IMR-90 (cell line): ENCODE measurements at regions not wholly inside any gene's neighbourhood (a gene's known extent, or its start where the extent isn't known, plus 50 kb on each side); places are given as distances from the start of the nearest gene placed in this dataset.

ENCODE experiments used
- ATAC-seq: fragments of 200-7000 bp; cut with Tn5 transposase; 2 replicates; pipeline ENCODE4 v1.9.1; 2020; ENCODE audit warnings: low read depth, mild to moderate bottlenecking, moderate library complexity
- BruUV-seq: library from RNA; stranded (reverse); fragments of 400-500 nt; replicated peaks from 2 replicates; lab custom pipeline; 2021; lab: Mats Ljungman, UMichigan
- CTCF ChIA-PET: fragments of 300-600 bp; formaldehyde crosslinking; extraction: SDS; loops from one replicate; lab custom pipeline; 2021; ENCODE audit warnings: antibody characterized with exemption; lab: Yijun Ruan, JAX
- POLR2A ChIA-PET: fragments of 300-600 bp; sonication (Branson Sonifier 250); formaldehyde crosslinking; loops from one replicate; lab custom pipeline; 2022; ENCODE audit warnings: antibody characterized with exemption; ENCODE audit not compliant: unreplicated experiment; lab: Charles Lee
- DNase-seq: peaks from one replicate; pipeline ENCODE4 v3.0.0; 2013
- H2AFZ ChIP-seq: replicated peaks from 2 replicates; pipeline ENCODE3; 2013; ENCODE audit warnings: low read length, mild to moderate bottlenecking; ENCODE audit not compliant: poor library complexity
- H2AK5ac ChIP-seq: 2 replicates; pipeline ENCODE4 v1.6.1; 2013; ENCODE audit warnings: low read depth, low read length, inconsistent platforms
- H2AK9ac ChIP-seq: replicated peaks from 2 replicates; pipeline ENCODE3; 2013; ENCODE audit warnings: mild to moderate bottlenecking, low read depth, low read length, moderate library complexity; ENCODE audit not compliant: poor library complexity
- H2BK120ac ChIP-seq: 2 replicates; pipeline ENCODE4 v1.6.1; 2013; ENCODE audit warnings: low read depth, low read length, inconsistent platforms
- H2BK15ac ChIP-seq: 3 replicates; pipeline ENCODE4 v1.6.1; 2013; ENCODE audit warnings: low read depth, low read length, inconsistent platforms
- H2BK20ac ChIP-seq: 2 replicates; pipeline ENCODE4 v1.6.1; 2013; ENCODE audit warnings: low read depth, mild to moderate bottlenecking, inconsistent platforms, low read length, moderate library complexity
- H2BK5ac ChIP-seq: 2 replicates; pipeline ENCODE4 v1.6.1; 2013; ENCODE audit warnings: mild to moderate bottlenecking, low read depth, low read length, inconsistent platforms; ENCODE audit not compliant: poor library complexity, severe bottlenecking
- H3K14ac ChIP-seq: replicated peaks from 2 replicates; pipeline ENCODE4 v1.6.1; 2013; ENCODE audit warnings: low read depth, low read length, inconsistent platforms
- H3K18ac ChIP-seq: 2 replicates; pipeline ENCODE4 v1.6.1; 2013; ENCODE audit warnings: low read depth, low read length, control low read depth
- H3K23ac ChIP-seq: 2 replicates; pipeline ENCODE4 v1.6.1; 2013; ENCODE audit warnings: low read depth, low read length, inconsistent platforms
- H3K27ac ChIP-seq: 2 replicates; pipeline ENCODE4 v1.5.1; 2013; ENCODE audit warnings: mild to moderate bottlenecking, control low read depth, low read length; ENCODE audit not compliant: insufficient read depth
- H3K27me3 ChIP-seq: 2 replicates; pipeline ENCODE4 v1.6.1; 2013; ENCODE audit warnings: low read length; ENCODE audit not compliant: control insufficient read depth, insufficient read depth
- H3K36me3 ChIP-seq: 2 replicates; pipeline ENCODE4 v1.6.1; 2013; ENCODE audit warnings: low read length, mixed read lengths; ENCODE audit not compliant: control insufficient read depth, insufficient read depth
- H3K4ac ChIP-seq: 2 replicates; pipeline ENCODE4 v1.6.1; 2013; ENCODE audit warnings: low read depth, low read length, inconsistent platforms
- H3K4me1 ChIP-seq: 2 replicates; pipeline ENCODE4 v1.6.1; 2013; ENCODE audit warnings: low read length, mixed read lengths; ENCODE audit not compliant: control insufficient read depth, insufficient read depth
- H3K4me2 ChIP-seq: 2 replicates; pipeline ENCODE4 v1.6.1; 2013; ENCODE audit warnings: low read depth, mild to moderate bottlenecking, control low read depth, low read length, moderate library complexity
- H3K4me3 ChIP-seq: 2 replicates; pipeline ENCODE4 v1.5.1; 2013; ENCODE audit warnings: low read depth, mild to moderate bottlenecking, control low read depth, low read length, moderate library complexity; ENCODE audit not compliant: insufficient read depth
- H3K56ac ChIP-seq: 2 replicates; pipeline ENCODE4 v1.6.1; 2013; ENCODE audit warnings: low read length, inconsistent platforms; ENCODE audit not compliant: insufficient read depth; ENCODE audit errors: extremely low read depth
- H3K79me1 ChIP-seq, 2 experiments: 2 replicates each; pipeline ENCODE4 v1.6.1; 2013; ENCODE audit warnings: low read length in 2 of 2, inconsistent platforms in 1 of 2, low read depth in 1 of 2
- H3K9ac ChIP-seq: 2 replicates; pipeline ENCODE4 v1.6.1; 2013; ENCODE audit warnings: low read depth, low read length, control low read depth
- H3K9me1 ChIP-seq: 2 replicates; pipeline ENCODE4 v1.6.1; 2013; ENCODE audit warnings: low read length, inconsistent platforms; ENCODE audit not compliant: insufficient read depth
- H3K9me3 ChIP-seq: 2 replicates; pipeline ENCODE4 v1.6.1; 2013; ENCODE audit warnings: low read length; ENCODE audit not compliant: control insufficient read depth, insufficient read depth
- H4K20me1 ChIP-seq: 2 replicates; pipeline ENCODE4 v1.6.1; 2013; ENCODE audit warnings: low read length, inconsistent platforms; ENCODE audit not compliant: insufficient read depth
- H4K5ac ChIP-seq: 2 replicates; pipeline ENCODE4 v1.6.1; 2013; ENCODE audit warnings: mild to moderate bottlenecking, low read depth, low read length, control low read depth
- H4K8ac ChIP-seq, 2 experiments: 2 replicates each; pipeline ENCODE4 v1.6.1; 2013; ENCODE audit warnings: low read depth in 2 of 2, low read length in 2 of 2, control low read depth in 1 of 2, inconsistent platforms in 1 of 2
- H4K91ac ChIP-seq: 2 replicates; pipeline ENCODE4 v1.6.1; 2013; ENCODE audit warnings: low read depth, low read length, inconsistent platforms; ENCODE audit not compliant: insufficient read depth
- BHLHE40 ChIP-seq: fragments of 150-350 bp; IDR thresholded peaks from 2 replicates; pipeline ENCODE4 v1.6.1; 2016; ENCODE audit warnings: mild to moderate bottlenecking, low read depth, low read length
- CEBPB ChIP-seq: IDR thresholded peaks from 2 replicates; pipeline ENCODE4 v1.6.1; 2012; ENCODE audit warnings: low read depth, low read length, improper control_type of control experiment
- CHD1 ChIP-seq: IDR thresholded peaks from 2 replicates; pipeline ENCODE4 v1.6.1; 2012; ENCODE audit warnings: low read depth, low read length, improper control_type of control experiment
- FOS ChIP-seq: fragments of 150-350 bp; IDR thresholded peaks from 2 replicates; pipeline ENCODE4 v1.6.1; 2016; ENCODE audit warnings: low read depth, low read length
- MAFK ChIP-seq: IDR thresholded peaks from 2 replicates; pipeline ENCODE4 v1.6.1; 2012; ENCODE audit warnings: low read depth, low read length, improper control_type of control experiment
- MAZ ChIP-seq: IDR thresholded peaks from 2 replicates; pipeline ENCODE4 v1.6.1; 2012; ENCODE audit warnings: low read depth, mild to moderate bottlenecking, low read length, improper control_type of control experiment, moderate library complexity, borderline replicate concordance
- MXI1 ChIP-seq: IDR thresholded peaks from 2 replicates; pipeline ENCODE4 v1.6.1; 2012; ENCODE audit warnings: low read depth, mild to moderate bottlenecking, low read length, moderate library complexity, borderline replicate concordance
- NFE2L2 ChIP-seq: fragments of 150-350 bp; IDR thresholded peaks from 2 replicates; pipeline ENCODE4 v1.6.1; 2016; ENCODE audit warnings: low read depth, mild to moderate bottlenecking, low read length
- POLR2A ChIP-seq: IDR thresholded peaks from 2 replicates; pipeline ENCODE4 v1.6.1; 2012; ENCODE audit warnings: mild to moderate bottlenecking, low read depth, low read length
- RFX5 ChIP-seq: IDR thresholded peaks from 2 replicates; pipeline ENCODE4 v1.8.0; 2012; ENCODE audit warnings: low read depth, mild to moderate bottlenecking, low read length, moderate library complexity
- SMC3 ChIP-seq: fragments of 150-350 bp; IDR thresholded peaks from 2 replicates; pipeline ENCODE4 v1.6.1; 2016; ENCODE audit warnings: low read depth, mild to moderate bottlenecking, antibody characterized with exemption, low read length, moderate library complexity
- WGBS, 2 experiments: methylation state at CpG; one replicate each; pipeline versions ENCODE4 v1.1.5 to v1.1.7; 2013; ENCODE audit warnings: missing lambda C conversion rate in 2 of 2; ENCODE audit not compliant: insufficient read length in 1 of 2; ENCODE audit errors: extremely low coverage in 2 of 2; 5-methylcytosine and 5-hydroxymethylcytosine counted together
- dilution Hi-C: fragments of 300-500 bp; cut with HindIII; formaldehyde crosslinking; loops from one replicate; pipeline ENCODE4 v1.14.3; 2018; ENCODE audit warnings: low sequenced_read_pairs; ENCODE audit not compliant: unreplicated experiment
- in situ Hi-C: fragments of 300-500 bp; cut with MboI; formaldehyde crosslinking; loops from 3 replicates; pipeline ENCODE4 v1.14.3; 2019; ENCODE audit warnings: low sequenced_read_pairs, inconsistent platforms, mixed read lengths
- intact Hi-C: fragments of 100-400 bp; cut with micrococcal nuclease; formaldehyde crosslinking; loops from 2 replicates; pipeline ENCODE4 v1.10.0; 2022
- TF ChIP-seq, protein P1 (sequence below): fragments of 150-350 bp; IDR thresholded peaks from 2 replicates; pipeline ENCODE4 v1.6.1; 2017; ENCODE audit warnings: mild to moderate bottlenecking, antibody characterized with exemption, low read length, low read depth
- TF ChIP-seq, protein P2 (sequence below): conservative IDR thresholded peaks from 2 replicates; pipeline ENCODE4 v1.5.1; 2012; ENCODE audit warnings: mild to moderate bottlenecking, low read depth, low read length, improper control_type of control experiment

DNA sequence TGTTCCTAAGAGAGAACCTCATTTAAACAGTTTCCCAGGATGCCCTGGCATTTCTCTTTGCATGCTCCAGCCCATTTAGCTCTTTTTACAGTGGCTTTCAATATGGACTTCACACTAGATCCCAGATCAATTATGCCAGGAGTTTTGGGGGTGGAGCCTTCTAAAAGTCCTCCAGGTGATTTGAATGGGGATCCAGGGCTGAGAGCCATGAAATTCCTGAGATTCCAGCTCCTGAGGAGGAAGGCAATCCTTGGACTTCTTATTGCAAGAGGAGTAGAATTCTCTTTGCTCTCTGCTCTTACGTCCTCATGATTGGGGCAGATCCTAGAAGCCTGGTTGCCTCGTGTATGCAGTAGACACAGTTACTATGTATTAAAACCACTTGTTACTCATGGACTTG is 184.2 kb downstream of the DHX35 start:
- Histone ChIP-seq H4K5ac (no peak overlapping the region), H3K4me1 (no peaks in the 10 kb centered on the region), H4K8ac (no peak overlapping the region), H2BK5ac (no peak overlapping the region), H2AK5ac (no peak overlapping the region), H3K4me2 (no peak overlapping the region), H3K27me3 (no peaks in the 10 kb centered on the region), H2BK15ac (no peak overlapping the region), H3K27ac (no peak overlapping the region), H3K9ac (no peak overlapping the region), H3K9me3 (no peaks in the 10 kb centered on the region), H2BK20ac (no peak overlapping the region), H3K9me1 (no peaks in the 10 kb centered on the region), H2BK120ac (no peak overlapping the region), H3K4me3 (no peak overlapping the region), H2AFZ (no peak overlapping the region), H2AK9ac (no peak overlapping the region), H3K14ac (no peak overlapping the region), H3K79me1 (no peaks in the 10 kb centered on the region), H4K91ac (no peak overlapping the region), H3K4ac (no peak overlapping the region), H3K56ac (no peak overlapping the region), H3K36me3 (no peaks in the 10 kb centered on the region), H3K23ac (no peak overlapping the region), H3K18ac (no peak overlapping the region), H4K20me1 (no peaks in the 10 kb centered on the region)
- ATAC-seq (no peak), DNase-seq (no peak)
- ChIA-PET POLR2A (interaction anchor here (0.6 kb wide), 1 partner anchor 13 kb away, joined by 4 read pairs; no protein-coding TSS in a partner anchor), CTCF (no interaction called here)
- intact Hi-C loops (no loop called here), in situ Hi-C loops (no loop called here), dilution Hi-C loops (no loop called here)
- TF ChIP-seq MAFK, result no peak
- no peak for TF ChIP-seq RFX5
- no peak for TF ChIP-seq FOS
- TF ChIP-seq, protein P1, sequence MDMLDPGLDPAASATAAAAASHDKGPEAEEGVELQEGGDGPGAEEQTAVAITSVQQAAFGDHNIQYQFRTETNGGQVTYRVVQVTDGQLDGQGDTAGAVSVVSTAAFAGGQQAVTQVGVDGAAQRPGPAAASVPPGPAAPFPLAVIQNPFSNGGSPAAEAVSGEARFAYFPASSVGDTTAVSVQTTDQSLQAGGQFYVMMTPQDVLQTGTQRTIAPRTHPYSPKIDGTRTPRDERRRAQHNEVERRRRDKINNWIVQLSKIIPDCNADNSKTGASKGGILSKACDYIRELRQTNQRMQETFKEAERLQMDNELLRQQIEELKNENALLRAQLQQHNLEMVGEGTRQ, result no peak
- no peak for TF ChIP-seq NFE2L2
- TF ChIP-seq MXI1, result no peak
- TF ChIP-seq MAZ, result no peak
- no peak for TF ChIP-seq POLR2A
- TF ChIP-seq SMC3, result no peak
- TF ChIP-seq, protein P2, sequence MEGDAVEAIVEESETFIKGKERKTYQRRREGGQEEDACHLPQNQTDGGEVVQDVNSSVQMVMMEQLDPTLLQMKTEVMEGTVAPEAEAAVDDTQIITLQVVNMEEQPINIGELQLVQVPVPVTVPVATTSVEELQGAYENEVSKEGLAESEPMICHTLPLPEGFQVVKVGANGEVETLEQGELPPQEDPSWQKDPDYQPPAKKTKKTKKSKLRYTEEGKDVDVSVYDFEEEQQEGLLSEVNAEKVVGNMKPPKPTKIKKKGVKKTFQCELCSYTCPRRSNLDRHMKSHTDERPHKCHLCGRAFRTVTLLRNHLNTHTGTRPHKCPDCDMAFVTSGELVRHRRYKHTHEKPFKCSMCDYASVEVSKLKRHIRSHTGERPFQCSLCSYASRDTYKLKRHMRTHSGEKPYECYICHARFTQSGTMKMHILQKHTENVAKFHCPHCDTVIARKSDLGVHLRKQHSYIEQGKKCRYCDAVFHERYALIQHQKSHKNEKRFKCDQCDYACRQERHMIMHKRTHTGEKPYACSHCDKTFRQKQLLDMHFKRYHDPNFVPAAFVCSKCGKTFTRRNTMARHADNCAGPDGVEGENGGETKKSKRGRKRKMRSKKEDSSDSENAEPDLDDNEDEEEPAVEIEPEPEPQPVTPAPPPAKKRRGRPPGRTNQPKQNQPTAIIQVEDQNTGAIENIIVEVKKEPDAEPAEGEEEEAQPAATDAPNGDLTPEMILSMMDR, result no peak
- no peak for TF ChIP-seq CHD1
- TF ChIP-seq BHLHE40, result no peak
- TF ChIP-seq CEBPB, result no peak
- no TSS peak for BruUV-seq
- no CpG with 5 or more reads among the region's 2 CpGs for WGBS, 2 experiments
